GM13976 (cell line): ENCODE measurements at regions not wholly inside any gene's neighbourhood (a gene's known extent, or its start where the extent isn't known, plus 50 kb on each side); places are given as distances from the start of the nearest gene placed in this dataset.

Source experiments
- DNase-seq: peaks from one replicate; pipeline ENCODE4 v3.0.0; 2012; ENCODE audit warnings: low spot score
- in situ Hi-C: fragments of 300-500 bp; cut with MboI; formaldehyde crosslinking; loops from one replicate; pipeline ENCODE4 v1.12.0; 2022; ENCODE audit warnings: low sequenced_read_pairs, mixed read lengths, inconsistent platforms; ENCODE audit not compliant: unreplicated experiment
- TF ChIP-seq, protein P1 (sequence below): IDR thresholded peaks from 2 replicates; pipeline ENCODE4 v1.5.1; 2012; ENCODE audit warnings: borderline replicate concordance, mild to moderate bottlenecking; ENCODE audit not compliant: insufficient read depth; ENCODE audit errors: extremely low read depth, missing control alignments, control extremely low read depth

DNA sequence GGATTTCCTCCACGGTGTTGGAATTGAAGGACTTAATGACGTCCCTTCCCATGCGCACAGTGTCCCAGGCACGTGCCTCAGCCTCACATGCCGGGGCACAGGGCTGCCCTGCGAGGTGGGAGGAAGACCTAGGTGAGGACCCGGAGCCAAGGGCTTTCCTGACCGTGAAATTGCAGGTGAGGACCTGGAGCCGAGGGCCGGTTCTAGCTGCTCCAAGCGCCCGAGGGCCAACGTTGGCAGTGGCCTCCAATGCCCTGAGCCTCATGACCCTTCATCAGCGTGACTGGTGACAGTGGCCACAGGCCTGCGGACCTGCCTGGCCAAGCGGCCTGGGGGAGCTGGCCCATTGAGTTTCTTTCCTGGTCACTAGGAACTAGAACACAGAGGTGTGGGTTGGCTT is 338.2 kb upstream of the MYT1L start:
- TF ChIP-seq, protein P1, sequence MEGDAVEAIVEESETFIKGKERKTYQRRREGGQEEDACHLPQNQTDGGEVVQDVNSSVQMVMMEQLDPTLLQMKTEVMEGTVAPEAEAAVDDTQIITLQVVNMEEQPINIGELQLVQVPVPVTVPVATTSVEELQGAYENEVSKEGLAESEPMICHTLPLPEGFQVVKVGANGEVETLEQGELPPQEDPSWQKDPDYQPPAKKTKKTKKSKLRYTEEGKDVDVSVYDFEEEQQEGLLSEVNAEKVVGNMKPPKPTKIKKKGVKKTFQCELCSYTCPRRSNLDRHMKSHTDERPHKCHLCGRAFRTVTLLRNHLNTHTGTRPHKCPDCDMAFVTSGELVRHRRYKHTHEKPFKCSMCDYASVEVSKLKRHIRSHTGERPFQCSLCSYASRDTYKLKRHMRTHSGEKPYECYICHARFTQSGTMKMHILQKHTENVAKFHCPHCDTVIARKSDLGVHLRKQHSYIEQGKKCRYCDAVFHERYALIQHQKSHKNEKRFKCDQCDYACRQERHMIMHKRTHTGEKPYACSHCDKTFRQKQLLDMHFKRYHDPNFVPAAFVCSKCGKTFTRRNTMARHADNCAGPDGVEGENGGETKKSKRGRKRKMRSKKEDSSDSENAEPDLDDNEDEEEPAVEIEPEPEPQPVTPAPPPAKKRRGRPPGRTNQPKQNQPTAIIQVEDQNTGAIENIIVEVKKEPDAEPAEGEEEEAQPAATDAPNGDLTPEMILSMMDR: no peak
- in situ Hi-C loops: no loop called here
- DNase-seq: no peak

DNA sequence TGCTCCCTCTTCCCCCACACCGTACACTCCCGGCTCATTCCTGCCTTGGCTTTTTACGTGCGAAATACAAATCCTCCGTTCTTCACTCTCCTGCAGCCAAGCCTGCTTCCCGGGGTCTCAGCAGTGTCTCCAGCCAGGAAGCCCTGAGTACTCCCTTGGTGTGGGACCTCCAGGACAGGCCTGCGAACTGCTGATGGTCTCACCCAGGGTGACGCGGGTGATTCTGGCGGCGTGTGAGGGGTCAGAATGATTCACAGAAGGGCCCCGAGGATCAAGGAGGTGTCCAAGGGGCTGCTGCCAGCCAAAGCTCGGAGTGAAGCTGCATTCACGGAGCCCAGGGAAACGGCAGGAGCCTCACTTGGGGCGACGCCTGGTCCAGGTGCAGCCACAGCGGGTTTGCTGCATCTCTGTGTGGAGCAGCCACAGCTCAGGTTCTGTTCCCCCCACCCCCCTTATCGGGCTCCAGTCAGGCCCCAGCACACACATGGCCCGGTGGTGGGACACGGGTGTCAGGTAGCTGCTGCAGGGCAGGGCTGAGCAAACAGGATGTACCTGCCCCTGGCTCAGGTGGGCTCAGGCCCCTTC is 337.7 kb upstream of the MYT1L start:
- TF ChIP-seq, protein P1: no peak
- DNase-seq: no peak
- in situ Hi-C loops: no loop called here

DNA sequence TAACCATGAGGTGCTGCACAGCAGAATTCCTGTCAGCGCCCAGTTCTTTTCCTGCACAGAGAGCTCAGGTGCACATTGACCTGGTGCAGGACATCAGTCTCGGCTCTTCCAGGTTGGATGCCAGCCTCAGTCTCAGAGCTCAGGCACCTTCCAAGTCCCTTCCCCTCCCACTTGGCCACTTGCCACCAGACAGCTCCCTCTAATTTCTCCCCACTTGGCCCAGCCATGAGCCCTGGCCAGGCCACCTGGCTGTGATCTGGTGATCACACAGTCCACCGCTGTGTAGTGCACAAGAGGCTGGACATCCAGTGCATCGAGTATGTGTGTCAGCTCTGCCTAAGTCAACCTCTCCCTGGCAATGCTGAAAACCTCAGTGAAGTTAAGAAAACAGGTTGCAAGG is 336.6 kb upstream of the MYT1L start:
- no peak for DNase-seq
- in situ Hi-C loops: no loop called here
- TF ChIP-seq, protein P1: no peak

DNA sequence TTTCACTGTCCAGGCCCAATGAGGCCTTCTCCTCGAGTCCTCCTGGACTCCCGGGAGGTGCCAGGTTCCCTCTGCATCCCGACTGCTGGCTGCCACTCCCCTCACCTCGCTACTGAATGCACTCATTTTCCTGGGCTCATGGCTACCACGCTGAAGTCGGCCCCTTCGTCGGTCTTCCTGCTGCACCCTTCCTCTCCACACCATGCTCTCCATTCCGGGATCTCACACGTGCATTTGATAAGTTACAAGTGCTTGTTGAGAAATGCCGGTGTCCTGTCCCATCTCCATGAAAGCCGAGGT is 334.7 kb upstream of the MYT1L start:
- DNase-seq: no peak
- in situ Hi-C loops: no loop called here
- TF ChIP-seq, protein P1: no peak

DNA sequence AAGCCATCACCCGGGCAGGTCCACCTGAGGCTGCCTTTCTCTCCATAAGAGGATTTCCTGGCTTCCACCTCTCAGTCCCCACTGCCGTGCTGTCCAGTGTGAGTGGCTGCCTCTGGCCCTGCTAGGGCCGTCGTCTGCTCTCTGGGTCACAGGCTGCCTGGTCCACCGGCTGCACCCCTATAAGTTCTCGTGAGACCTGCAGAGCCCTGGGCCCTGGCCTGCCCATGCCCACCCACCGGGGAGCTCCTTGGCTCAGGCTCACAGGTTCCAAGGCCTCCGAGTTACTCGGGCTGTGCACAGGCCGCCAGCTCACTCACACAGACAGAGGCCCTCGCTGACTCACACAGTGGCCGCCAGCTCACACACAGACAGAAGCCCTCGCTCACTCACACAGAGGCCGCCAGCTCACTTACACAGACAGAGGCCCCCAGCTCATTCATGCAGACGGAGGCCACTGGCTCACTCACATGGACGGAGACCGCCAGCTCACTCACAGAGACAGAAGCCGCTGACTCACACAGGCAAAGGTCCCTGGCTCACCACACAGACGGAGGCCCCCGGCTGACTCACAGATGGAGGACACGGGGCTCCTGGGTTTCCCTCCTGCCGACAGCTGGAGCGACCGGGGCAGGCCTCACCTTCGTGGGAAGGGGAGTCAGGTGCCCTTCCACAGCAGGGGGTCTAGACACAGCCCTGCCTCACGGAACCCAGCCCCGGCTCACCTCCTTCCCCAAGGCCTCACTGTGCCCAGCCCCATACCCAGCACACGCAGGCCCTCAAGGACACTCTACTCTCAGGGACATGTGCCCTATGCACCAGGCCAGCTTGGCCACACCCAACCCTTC is 334.1 kb upstream of the MYT1L start:
- in situ Hi-C loops: no loop called here
- TF ChIP-seq, protein P1: no peak
- no peak for DNase-seq

DNA sequence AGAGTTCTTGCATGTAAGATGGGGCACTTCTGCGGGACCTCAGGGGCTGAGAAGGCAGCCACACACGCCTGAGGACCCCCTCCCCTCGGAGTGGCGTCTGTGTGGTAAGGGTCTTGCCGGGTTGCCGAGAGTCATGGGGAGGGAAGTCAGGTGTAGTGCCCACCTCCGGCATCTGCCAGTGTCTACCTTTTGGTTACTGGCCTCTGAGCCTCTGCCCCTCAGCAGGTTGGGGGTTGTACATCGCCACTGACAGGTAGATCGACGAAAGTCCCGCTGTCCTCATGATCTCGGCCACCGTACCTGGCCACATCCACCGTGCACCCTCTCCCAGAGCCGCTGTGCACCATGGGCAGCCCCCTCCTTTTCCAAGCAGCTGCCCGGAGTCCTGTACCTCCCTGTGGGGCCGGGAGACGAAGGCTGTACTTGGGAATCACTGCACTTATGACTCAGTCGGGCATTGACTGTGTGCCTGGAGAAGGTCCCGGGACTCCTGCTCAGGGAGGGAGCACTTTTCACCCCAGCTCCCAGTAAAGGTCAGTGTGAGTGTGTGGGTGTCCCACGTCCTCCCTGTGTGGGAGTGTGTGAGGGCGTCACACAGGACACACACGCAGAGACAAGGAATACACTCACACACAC is 332.4 kb upstream of the MYT1L start:
- in situ Hi-C loops: no loop called here
- TF ChIP-seq, protein P1: no peak
- no peak for DNase-seq
